Smooth muscle cell (in vitro differentiated cells): ENCODE measurements at regions not wholly inside any gene's neighbourhood (a gene's known extent, or its start where the extent isn't known, plus 50 kb on each side); places are given as distances from the start of the nearest gene placed in this dataset.

Experiments used
- DNase-seq: peaks from one replicate; lab custom pipeline; 2025; ENCODE audit not compliant: unreplicated experiment; lab: John Stamatoyannopoulos, UW
- H2AFZ ChIP-seq: fragments of 200-600 bp; sonication (generic); 2 replicates; pipeline ENCODE4 v1.6.0; 2016; ENCODE audit warnings: antibody characterized with exemption, low read depth, mild to moderate bottlenecking
- H3F3A ChIP-seq: fragments of 200-600 bp; sonication (generic); 2 replicates; pipeline ENCODE4 v1.6.0; 2017; ENCODE audit warnings: antibody characterized with exemption, low read depth
- H3K27ac ChIP-seq: fragments of 200-600 bp; sonication (generic); 2 replicates; pipeline ENCODE4 v1.5.1; 2016; ENCODE audit warnings: low read depth, mild to moderate bottlenecking
- H3K27me3 ChIP-seq: fragments of 200-600 bp; sonication (generic); 2 replicates; pipeline ENCODE4 v1.6.1; 2016; ENCODE audit warnings: low read depth, mild to moderate bottlenecking
- H3K36me3 ChIP-seq: fragments of 200-600 bp; sonication (generic); 2 replicates; pipeline ENCODE4 v1.5.1; 2016; ENCODE audit warnings: low read depth
- H3K4me1 ChIP-seq: fragments of 200-600 bp; sonication (generic); 2 replicates; pipeline ENCODE4 v1.5.1; 2016; ENCODE audit warnings: low read depth
- H3K4me2 ChIP-seq: fragments of 200-600 bp; sonication (generic); 2 replicates; pipeline ENCODE4 v1.6.0; 2016; ENCODE audit warnings: mild to moderate bottlenecking
- H3K4me3 ChIP-seq: fragments of 200-600 bp; sonication (generic); 2 replicates; pipeline ENCODE4 v1.5.1; 2016; ENCODE audit warnings: mild to moderate bottlenecking
- H3K79me2 ChIP-seq: fragments of 200-600 bp; sonication (generic); 2 replicates; pipeline ENCODE4 v1.6.0; 2016; ENCODE audit warnings: low read depth, mild to moderate bottlenecking
- H3K9ac ChIP-seq: fragments of 200-600 bp; sonication (generic); 2 replicates; pipeline ENCODE4 v1.6.0; 2016; ENCODE audit warnings: low read depth
- H3K9me3 ChIP-seq: fragments of 200-600 bp; sonication (generic); replicated peaks from 2 replicates; pipeline ENCODE4 v1.5.1; 2016; ENCODE audit warnings: low read depth
- H4K20me1 ChIP-seq: fragments of 200-600 bp; sonication (generic); 2 replicates; pipeline ENCODE4 v1.6.0; 2016; ENCODE audit warnings: low read depth
- WGBS: methylation state at CpG from one replicate; pipeline ENCODE4 v1.1.7; 2016; ENCODE audit warnings: low lambda C conversion rate; 5-methylcytosine and 5-hydroxymethylcytosine counted together
- TF ChIP-seq, protein P1 (sequence below): fragments of 200-600 bp; sonication (generic); IDR thresholded peaks from 2 replicates; pipeline ENCODE4 v1.5.1; 2017; ENCODE audit warnings: borderline replicate concordance, mild to moderate bottlenecking, antibody characterized with exemption; ENCODE audit not compliant: insufficient read depth, poor library complexity, severe bottlenecking

DNA sequence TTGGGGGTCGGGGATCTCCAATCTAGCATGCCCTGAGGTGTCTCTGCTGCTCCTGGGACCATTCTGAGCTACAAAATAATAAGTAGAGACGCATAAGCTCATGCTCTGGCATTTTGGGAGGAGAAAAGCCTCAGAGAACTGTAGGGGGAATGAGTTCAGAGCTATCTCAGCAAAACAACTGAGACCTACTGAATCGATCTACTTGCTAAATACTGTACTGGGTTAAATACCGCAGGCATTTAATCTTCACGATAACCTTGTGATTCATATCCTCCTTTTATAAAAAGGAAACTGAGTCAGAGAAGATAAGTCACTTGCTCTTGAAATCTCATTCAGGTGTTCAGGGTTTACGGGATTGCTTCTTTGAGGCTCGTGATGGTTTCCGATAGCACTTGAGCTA lies 468.1 kb downstream of the FGF9 start:
- 97% methylated on average over 8 of the region's 8 CpGs for WGBS

DNA sequence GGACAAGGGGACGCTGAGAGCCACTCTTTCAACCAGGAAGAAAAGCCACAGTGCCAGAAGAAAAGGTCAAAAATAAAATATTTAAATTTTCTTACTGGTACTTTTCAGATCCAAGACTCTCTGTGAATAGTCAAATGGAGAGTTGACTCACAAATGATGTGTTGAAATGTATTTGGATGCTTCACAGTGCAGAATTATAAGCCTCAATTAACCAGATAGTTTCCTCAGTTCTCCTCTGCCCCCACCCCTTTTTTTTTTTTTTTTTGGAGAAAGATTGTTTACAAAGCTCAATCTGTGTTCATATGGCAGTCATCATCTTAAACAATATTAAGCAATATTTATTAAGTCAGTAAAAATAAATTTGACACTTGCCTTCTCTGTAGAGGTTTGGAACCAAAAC lies 470.8 kb downstream of the FGF9 start:
- H3K27me3 ChIP-seq = no peaks in the 10 kb centered on the region
- TF ChIP-seq, protein P1, sequence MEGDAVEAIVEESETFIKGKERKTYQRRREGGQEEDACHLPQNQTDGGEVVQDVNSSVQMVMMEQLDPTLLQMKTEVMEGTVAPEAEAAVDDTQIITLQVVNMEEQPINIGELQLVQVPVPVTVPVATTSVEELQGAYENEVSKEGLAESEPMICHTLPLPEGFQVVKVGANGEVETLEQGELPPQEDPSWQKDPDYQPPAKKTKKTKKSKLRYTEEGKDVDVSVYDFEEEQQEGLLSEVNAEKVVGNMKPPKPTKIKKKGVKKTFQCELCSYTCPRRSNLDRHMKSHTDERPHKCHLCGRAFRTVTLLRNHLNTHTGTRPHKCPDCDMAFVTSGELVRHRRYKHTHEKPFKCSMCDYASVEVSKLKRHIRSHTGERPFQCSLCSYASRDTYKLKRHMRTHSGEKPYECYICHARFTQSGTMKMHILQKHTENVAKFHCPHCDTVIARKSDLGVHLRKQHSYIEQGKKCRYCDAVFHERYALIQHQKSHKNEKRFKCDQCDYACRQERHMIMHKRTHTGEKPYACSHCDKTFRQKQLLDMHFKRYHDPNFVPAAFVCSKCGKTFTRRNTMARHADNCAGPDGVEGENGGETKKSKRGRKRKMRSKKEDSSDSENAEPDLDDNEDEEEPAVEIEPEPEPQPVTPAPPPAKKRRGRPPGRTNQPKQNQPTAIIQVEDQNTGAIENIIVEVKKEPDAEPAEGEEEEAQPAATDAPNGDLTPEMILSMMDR = no peak
- no peak overlapping the region for H2AFZ ChIP-seq
- H3K4me2 ChIP-seq = no peak overlapping the region
- no peak overlapping the region for H3K9ac ChIP-seq
- no peaks in the 10 kb centered on the region for H3K36me3 ChIP-seq
- H3F3A ChIP-seq = no peaks in the 10 kb centered on the region
- no peaks in the 10 kb centered on the region for H3K79me2 ChIP-seq
- H3K4me1 ChIP-seq = no peaks in the 10 kb centered on the region
- H3K27ac ChIP-seq = no peak overlapping the region
- H3K9me3 ChIP-seq = no peaks in the 10 kb centered on the region
- H4K20me1 ChIP-seq = no peaks in the 10 kb centered on the region
- no peak overlapping the region for H3K4me3 ChIP-seq
- DNase-seq = no peak
- 91% methylated on average over 1 of the region's 1 CpG for WGBS

More for the DNA sequence above, 468.1 kb downstream of the FGF9 start:
- H3K36me3 ChIP-seq = no peaks in the 10 kb centered on the region
- H3K9ac ChIP-seq = no peak overlapping the region
- H3K9me3 ChIP-seq = no peaks in the 10 kb centered on the region
- no peak overlapping the region for H3K4me2 ChIP-seq
- no peak overlapping the region for H3K27ac ChIP-seq
- no peaks in the 10 kb centered on the region for H4K20me1 ChIP-seq
- no peaks in the 10 kb centered on the region for H3K4me1 ChIP-seq
- no peaks in the 10 kb centered on the region for H3K79me2 ChIP-seq
- TF ChIP-seq, protein P1 = no peak
- no peak for DNase-seq
- H2AFZ ChIP-seq = no peak overlapping the region
- no peak overlapping the region for H3K4me3 ChIP-seq
- no peaks in the 10 kb centered on the region for H3F3A ChIP-seq
- H3K27me3 ChIP-seq = no peaks in the 10 kb centered on the region

DNA sequence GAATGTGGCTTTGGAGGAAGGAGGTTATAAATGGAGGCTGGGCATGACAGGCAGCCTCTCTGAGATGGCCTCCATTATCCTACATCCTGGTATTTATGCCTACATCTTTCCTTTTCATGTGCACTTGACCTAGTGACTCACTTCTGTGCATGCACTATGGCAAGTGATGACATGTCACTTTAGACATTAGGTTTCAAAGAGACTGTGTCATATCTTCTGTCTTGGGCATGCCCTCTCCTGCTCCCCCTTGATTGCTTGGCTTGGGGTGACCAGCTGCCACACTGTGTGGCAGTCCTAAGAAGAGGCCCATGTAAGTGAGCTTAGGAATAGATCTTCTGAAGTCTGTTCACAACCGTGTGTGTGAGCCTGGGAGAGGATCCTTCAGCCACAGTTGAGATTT lies 472.8 kb downstream of the FGF9 start:
- no peaks in the 10 kb centered on the region for H3K9me3 ChIP-seq
- H3F3A ChIP-seq = no peaks in the 10 kb centered on the region
- H3K4me1 ChIP-seq = no peaks in the 10 kb centered on the region
- no peaks in the 10 kb centered on the region for H3K36me3 ChIP-seq
- H2AFZ ChIP-seq = no peak overlapping the region
- H3K4me2 ChIP-seq = no peak overlapping the region
- H3K4me3 ChIP-seq = no peak overlapping the region
- no peaks in the 10 kb centered on the region for H3K27me3 ChIP-seq
- no peak overlapping the region for H3K27ac ChIP-seq
- no peak for DNase-seq
- H3K79me2 ChIP-seq = no peaks in the 10 kb centered on the region
- no peaks in the 10 kb centered on the region for H4K20me1 ChIP-seq
- TF ChIP-seq, protein P1 = no peak
- 88% methylated on average over 1 of the region's 1 CpG for WGBS
- H3K9ac ChIP-seq = no peak overlapping the region

DNA sequence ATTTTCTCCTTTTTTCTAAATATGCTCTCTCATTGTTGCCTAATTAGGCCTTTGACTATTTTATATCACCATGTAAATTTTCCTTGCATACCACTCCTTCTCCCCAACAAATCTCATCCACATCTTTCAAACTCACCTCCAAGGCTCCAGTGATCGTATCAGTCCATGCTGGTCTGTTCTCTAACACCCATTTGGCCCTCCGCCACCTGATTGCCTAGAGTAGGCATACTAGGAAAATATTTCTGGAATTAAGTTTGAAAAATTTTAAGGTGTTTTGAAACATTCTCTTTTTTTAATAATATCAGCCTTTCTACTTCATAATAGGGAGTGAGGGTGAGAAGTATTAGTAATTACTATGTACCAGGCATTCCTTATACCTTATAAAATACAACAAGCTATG lies 473.9 kb downstream of the FGF9 start:
- Histone ChIP-seq H3K27me3 (no peaks in the 10 kb centered on the region), H3K36me3 (no peaks in the 10 kb centered on the region), H3F3A (no peaks in the 10 kb centered on the region), H3K4me3 (no peak overlapping the region), H3K27ac (no peak overlapping the region), H3K9ac (no peak overlapping the region), H3K4me1 (no peaks in the 10 kb centered on the region), H4K20me1 (no peaks in the 10 kb centered on the region), H3K79me2 (no peaks in the 10 kb centered on the region), H3K4me2 (no peak overlapping the region), H3K9me3 (no peaks in the 10 kb centered on the region), H2AFZ (no peak overlapping the region)
- TF ChIP-seq, protein P1 = no peak
- 96% methylated on average over 2 of the region's 2 CpGs for WGBS
- DNase-seq = no peak
